HEK293T (cell line): ENCODE measurements at regions not wholly inside any gene's neighbourhood (a gene's known extent, or its start where the extent isn't known, plus 50 kb on each side); places are given as distances from the start of the nearest gene placed in this dataset.

Experiments
- CTCF ChIA-PET: fragments of 350-600 bp; formaldehyde crosslinking; extraction: SDS; loops from one replicate; lab custom pipeline; 2021; ENCODE audit warnings: antibody characterized with exemption, inconsistent platforms; lab: Yijun Ruan, JAX
- POLR2A ChIA-PET: fragments of 350-600 bp; formaldehyde crosslinking; extraction: SDS; loops from one replicate; lab custom pipeline; 2020; ENCODE audit warnings: antibody characterized with exemption, inconsistent platforms; lab: Yijun Ruan, JAX
- DNase-seq: peaks from one replicate; pipeline ENCODE4 v3.0.0; 2012; ENCODE audit warnings: mixed read lengths; ENCODE audit errors: extremely low spot score
- ARNT ChIP-seq: fragments of 450-650 bp; IDR thresholded peaks from 2 replicates; pipeline ENCODE4 v1.6.1; 2017; ENCODE audit warnings: mild to moderate bottlenecking
- BHLHE40 ChIP-seq: fragments of 450-650 bp; IDR thresholded peaks from 2 replicates; pipeline ENCODE4 v1.6.1; 2016; ENCODE audit warnings: mild to moderate bottlenecking, moderate library complexity, borderline replicate concordance
- CTBP1 ChIP-seq: fragments of 450-650 bp; IDR thresholded peaks from 2 replicates; pipeline ENCODE4 v1.6.1; 2016; ENCODE audit warnings: borderline replicate concordance
- ELF4 ChIP-seq: fragments of 450-650 bp; IDR thresholded peaks from 2 replicates; pipeline ENCODE4 v1.6.1; 2017; ENCODE audit warnings: antibody characterized with exemption
- FOXA1 ChIP-seq: fragments of 450-650 bp; IDR thresholded peaks from 2 replicates; pipeline ENCODE4 v1.6.1; 2016; ENCODE audit warnings: mild to moderate bottlenecking
- FOXK2 ChIP-seq: fragments of 450-650 bp; IDR thresholded peaks from 2 replicates; pipeline ENCODE4 v1.6.1; 2016; ENCODE audit warnings: mild to moderate bottlenecking
- FOXM1 ChIP-seq: fragments of 450-650 bp; IDR thresholded peaks from 2 replicates; pipeline ENCODE4 v1.6.1; 2017; ENCODE audit warnings: mild to moderate bottlenecking, borderline replicate concordance
- HDGF ChIP-seq: fragments of 450-650 bp; IDR thresholded peaks from 2 replicates; pipeline ENCODE4 v1.6.1; 2017; ENCODE audit warnings: antibody characterized with exemption, borderline replicate concordance
- L3MBTL2 ChIP-seq: fragments of 450-650 bp; conservative IDR thresholded peaks from 2 replicates; pipeline ENCODE4 v1.6.1; 2016; ENCODE audit warnings: mild to moderate bottlenecking
- LEF1 ChIP-seq: fragments of 450-650 bp; IDR thresholded peaks from 2 replicates; pipeline ENCODE4 v1.6.1; 2017; ENCODE audit warnings: mild to moderate bottlenecking, borderline replicate concordance
- NFRKB ChIP-seq: fragments of 450-650 bp; IDR thresholded peaks from 2 replicates; pipeline ENCODE4 v1.6.1; 2016; ENCODE audit warnings: mild to moderate bottlenecking, moderate library complexity
- PKNOX1 ChIP-seq: fragments of 450-650 bp; IDR thresholded peaks from 2 replicates; pipeline ENCODE4 v1.6.1; 2016
- SP1 ChIP-seq: fragments of 450-650 bp; IDR thresholded peaks from 2 replicates; pipeline ENCODE4 v1.6.1; 2017
- SUZ12 ChIP-seq: fragments of 450-650 bp; IDR thresholded peaks from 2 replicates; pipeline ENCODE4 v1.6.1; 2016; ENCODE audit warnings: mild to moderate bottlenecking
- TARDBP ChIP-seq: fragments of 450-650 bp; IDR thresholded peaks from 2 replicates; pipeline ENCODE4 v1.6.1; 2016
- ZNF384 ChIP-seq: fragments of 450-650 bp; IDR thresholded peaks from 2 replicates; pipeline ENCODE4 v1.6.1; 2016

- ChIA-PET POLR2A (no interaction called here), CTCF (no interaction called here)
- no peak for DNase-seq
- TF ChIP-seq ELF4 = no peak
- no peak for TF ChIP-seq LEF1
- TF ChIP-seq PKNOX1 = no peak
- no peak for TF ChIP-seq SP1
- no peak for TF ChIP-seq BHLHE40
- no peak for TF ChIP-seq CTBP1
- TF ChIP-seq L3MBTL2 = no peak
- TF ChIP-seq FOXM1 = no peak
- TF ChIP-seq FOXK2 = no peak
- TF ChIP-seq TARDBP = no peak
- TF ChIP-seq HDGF = no peak
- TF ChIP-seq ZNF384 = no peak
- no peak for TF ChIP-seq FOXA1
- TF ChIP-seq SUZ12 = no peak
- TF ChIP-seq NFRKB = no peak
- no peak for TF ChIP-seq ARNT
Measured at GRCh38 chr1:193472838-193473398, 286.5 kb upstream of the B3GALT2 start.

GRCh38 chr1:193472430-193472829, 286.0 kb upstream of the B3GALT2 start:
- TF ChIP-seq ZNF384 (no peak), FOXA1 (no peak), SUZ12 (no peak), NFRKB (no peak), ARNT (no peak), TARDBP (no peak), HDGF (no peak), FOXM1 (no peak), FOXK2 (no peak), LEF1 (no peak), PKNOX1 (no peak)
- DNase-seq = no peak
- ChIA-PET POLR2A (no interaction called here), CTCF (no interaction called here)

GRCh38 chr1:193471981-193472380, 285.6 kb upstream of the B3GALT2 start:
- ChIA-PET CTCF (no interaction called here), POLR2A (no interaction called here)
- TF ChIP-seq FOXM1 = no peak
- TF ChIP-seq L3MBTL2 = no peak
- no peak for TF ChIP-seq BHLHE40
- DNase-seq = no peak

- POLR2A ChIA-PET = no interaction called here
- CTCF ChIA-PET = no interaction called here
- DNase-seq = no peak
- TF ChIP-seq FOXM1 (no peak), LEF1 (no peak), ZNF384 (no peak), FOXK2 (no peak), TARDBP (no peak), PKNOX1 (no peak), HDGF (no peak), ELF4 (no peak), NFRKB (no peak), SUZ12 (no peak), CTBP1 (no peak), SP1 (no peak), BHLHE40 (no peak)
Measured at GRCh38 chr1:193463326-193463932, 277.0 kb upstream of the B3GALT2 start.

GRCh38 chr1:193462629-193463320, 276.4 kb upstream of the B3GALT2 start:
- ChIA-PET CTCF (no interaction called here), POLR2A (no interaction called here)
- DNase-seq = no peak
- TF ChIP-seq L3MBTL2 (no peak), FOXA1 (no peak), SUZ12 (no peak), ELF4 (no peak), LEF1 (no peak), ARNT (no peak)

GRCh38 chr1:193458628-193459027, 272.2 kb upstream of the B3GALT2 start:
- TF ChIP-seq FOXA1 = no peak
- TF ChIP-seq SP1 = no peak
- TF ChIP-seq HDGF = no peak
- no peak for TF ChIP-seq FOXM1
- no peak for TF ChIP-seq NFRKB
- no peak for TF ChIP-seq PKNOX1
- TF ChIP-seq LEF1 = no peak
- no peak for TF ChIP-seq SUZ12
- TF ChIP-seq TARDBP = no peak
- TF ChIP-seq CTBP1 = no peak
- TF ChIP-seq ZNF384 = no peak
- no peak for TF ChIP-seq ELF4
- no peak for DNase-seq
- POLR2A ChIA-PET = no interaction called here
- CTCF ChIA-PET = no interaction called here
